ENCODE measurements at regions not wholly inside any gene's neighbourhood (a gene's known extent, or its start where the extent isn't known, plus 50 kb on each side); places are given as distances from the start of the nearest gene placed in this dataset.
A peak's percentile ranks its signal among the peaks of the same experiment; 100 is the strongest.

- DNase-seq = peak; percentile 52 to 57
These were observed 275.6 kb upstream of the PROK2 start for GRCh38 chr3:72060447-72061034.

DNA sequence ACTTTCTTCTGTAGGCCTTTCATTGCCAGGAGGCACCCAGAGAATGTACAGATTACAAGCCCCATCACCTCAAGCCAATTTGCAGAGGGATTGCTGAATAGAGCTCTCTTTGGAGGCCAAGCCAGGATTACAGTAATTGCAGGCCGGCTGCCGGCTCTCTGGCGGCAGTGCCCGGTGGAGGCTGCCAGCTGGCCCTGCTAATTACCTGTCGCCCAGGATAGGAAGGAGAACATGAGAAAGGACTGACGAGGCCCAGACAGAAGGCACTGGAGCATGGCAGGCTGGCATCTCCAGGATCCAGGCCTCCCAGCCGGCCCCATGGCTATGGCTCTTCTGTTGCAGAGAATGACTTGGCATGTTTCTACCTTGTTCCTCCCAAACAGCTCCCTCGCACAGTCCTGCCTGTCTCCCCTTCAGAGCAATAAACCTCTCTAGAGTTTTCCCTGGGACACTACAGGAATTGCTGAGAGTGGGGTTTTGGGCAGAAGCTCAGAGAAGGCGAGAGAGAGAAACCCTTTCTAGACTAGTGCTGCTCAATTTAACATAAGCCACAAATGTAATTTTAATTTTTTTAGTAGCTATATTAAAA lies 273.6 kb upstream of the PROK2 start:
- DNase-seq = no peak

DNA sequence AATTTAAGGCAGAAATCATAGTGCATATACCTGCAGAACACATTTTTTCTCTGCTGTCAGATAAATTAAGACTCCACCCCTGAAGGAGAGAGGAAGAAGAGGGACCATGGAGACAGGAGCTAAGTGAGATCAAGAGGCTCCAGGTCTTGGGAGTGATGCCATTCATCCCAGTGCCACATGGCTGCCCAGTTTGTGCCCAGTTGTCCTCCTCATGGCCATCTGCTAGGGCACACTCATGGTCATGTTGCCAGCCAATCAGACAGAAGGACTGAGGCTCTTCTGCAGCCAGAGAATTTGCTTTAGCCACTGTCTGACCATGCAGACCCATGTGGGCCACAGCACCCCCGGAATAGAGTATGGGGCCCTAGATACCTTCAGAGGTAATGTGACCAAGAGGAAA lies 270.5 kb upstream of the PROK2 start:
- DNase-seq = no peak

DNA sequence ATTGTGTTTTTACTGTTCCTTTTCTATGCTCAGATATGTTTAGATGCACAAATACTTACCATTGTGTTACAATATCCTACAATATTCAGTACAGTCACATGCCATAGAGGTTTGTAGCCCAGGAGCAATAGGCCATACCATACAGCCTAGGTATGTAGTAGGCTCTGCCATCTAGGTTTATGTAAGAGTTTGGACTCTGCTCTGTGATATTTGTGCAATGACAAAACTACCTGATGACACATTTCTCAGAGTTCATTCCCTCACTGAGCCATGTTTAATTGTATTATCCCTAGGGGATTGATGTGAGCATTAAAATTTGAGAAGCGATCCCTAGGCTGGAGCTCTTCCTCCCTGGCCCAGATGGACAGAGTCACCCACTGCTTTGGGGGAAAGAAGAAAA lies 270.0 kb upstream of the PROK2 start:
- no peak for DNase-seq

DNA sequence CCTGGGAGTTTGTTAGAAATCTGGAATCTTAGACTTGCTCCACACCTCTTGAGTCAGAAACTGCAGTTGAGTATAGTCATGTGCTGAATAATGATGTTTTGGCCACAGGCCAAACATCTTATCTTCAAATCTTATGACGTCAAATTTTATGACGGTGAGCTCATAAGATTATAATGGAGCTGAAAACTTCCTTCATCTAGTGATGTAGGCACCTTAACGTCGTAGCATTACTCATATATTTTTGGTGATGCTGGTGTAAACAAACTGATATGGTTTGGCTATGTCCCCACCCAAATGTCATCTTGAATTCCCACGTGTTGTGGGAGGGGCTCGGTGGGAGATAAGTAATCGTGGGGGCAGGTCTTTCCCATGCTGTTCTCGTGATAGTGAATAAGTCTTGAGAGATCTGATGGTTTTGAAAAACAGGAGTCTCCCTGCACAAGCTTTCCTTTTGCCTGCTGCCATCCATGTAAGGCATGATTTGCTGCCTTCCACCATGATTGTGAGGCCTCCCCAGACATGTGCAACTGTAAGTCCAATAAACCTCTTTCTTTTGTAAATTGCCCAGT lies 268.0 kb upstream of the PROK2 start:
- DNase-seq = no peak

DNA sequence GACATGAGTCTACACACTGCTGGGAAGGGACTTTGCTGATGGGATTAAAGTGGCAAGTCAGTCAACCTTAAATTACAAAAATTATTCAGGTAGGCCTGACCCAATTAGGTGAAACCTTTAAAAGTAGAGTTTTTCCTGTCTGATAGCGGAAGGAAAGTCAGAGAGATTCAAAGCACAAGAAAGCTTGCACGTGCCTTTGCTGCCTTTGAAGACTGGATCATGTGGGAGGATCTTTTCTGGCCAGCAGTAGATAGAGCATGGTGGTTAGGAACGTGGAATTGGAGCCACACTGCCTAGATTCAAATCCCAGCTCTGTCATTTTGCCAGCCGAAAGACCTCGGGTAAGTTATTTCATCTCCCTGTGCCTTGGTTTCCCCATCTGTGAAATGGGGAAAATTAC lies 265.8 kb upstream of the PROK2 start:
- DNase-seq = no peak

- no peak for DNase-seq
These were observed 265.2 kb upstream of the PROK2 start for GRCh38 chr3:72050048-72050632.

GRCh38 chr3:72049300-72049699 lies 264.4 kb upstream of the PROK2 start:
- DNase-seq = no peak

GRCh38 chr3:72048873-72049272 lies 263.9 kb upstream of the PROK2 start:
- DNase-seq = no peak

DNA sequence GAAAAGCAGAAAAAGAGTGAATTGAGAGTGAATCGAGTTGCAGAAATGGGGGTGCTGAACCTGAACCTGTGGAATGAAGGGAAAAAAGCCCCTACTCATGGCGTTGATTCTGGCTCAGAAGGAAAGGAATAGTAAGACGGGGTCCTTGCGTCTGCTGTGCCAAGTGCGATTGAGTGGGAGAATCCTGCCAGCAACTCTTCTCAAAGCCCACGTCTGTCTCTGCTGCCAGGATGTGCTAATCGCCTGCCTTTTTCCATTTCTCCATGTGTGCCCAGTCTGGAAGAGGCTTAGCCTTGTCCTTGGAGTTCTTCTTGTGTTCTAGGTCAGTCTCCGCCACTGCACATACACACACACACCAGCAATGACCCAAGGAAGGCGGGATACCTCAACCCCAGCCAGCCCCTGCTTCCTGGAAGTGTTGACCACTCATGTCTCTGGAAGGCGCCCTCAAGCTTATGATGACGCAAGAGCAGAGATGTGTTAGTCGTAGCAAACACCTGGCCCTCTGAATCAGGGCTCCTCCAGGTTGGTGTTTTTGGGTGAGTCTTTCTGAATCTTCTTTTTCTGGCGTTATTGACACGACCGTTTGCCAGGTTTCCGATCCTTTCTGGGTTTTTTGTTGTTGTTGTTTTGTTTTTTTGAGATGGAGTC lies 262.4 kb upstream of the PROK2 start:
- no peak for DNase-seq

GRCh38 chr3:72044231-72044855 lies 259.4 kb upstream of the PROK2 start:
- DNase-seq = no peak

DNA sequence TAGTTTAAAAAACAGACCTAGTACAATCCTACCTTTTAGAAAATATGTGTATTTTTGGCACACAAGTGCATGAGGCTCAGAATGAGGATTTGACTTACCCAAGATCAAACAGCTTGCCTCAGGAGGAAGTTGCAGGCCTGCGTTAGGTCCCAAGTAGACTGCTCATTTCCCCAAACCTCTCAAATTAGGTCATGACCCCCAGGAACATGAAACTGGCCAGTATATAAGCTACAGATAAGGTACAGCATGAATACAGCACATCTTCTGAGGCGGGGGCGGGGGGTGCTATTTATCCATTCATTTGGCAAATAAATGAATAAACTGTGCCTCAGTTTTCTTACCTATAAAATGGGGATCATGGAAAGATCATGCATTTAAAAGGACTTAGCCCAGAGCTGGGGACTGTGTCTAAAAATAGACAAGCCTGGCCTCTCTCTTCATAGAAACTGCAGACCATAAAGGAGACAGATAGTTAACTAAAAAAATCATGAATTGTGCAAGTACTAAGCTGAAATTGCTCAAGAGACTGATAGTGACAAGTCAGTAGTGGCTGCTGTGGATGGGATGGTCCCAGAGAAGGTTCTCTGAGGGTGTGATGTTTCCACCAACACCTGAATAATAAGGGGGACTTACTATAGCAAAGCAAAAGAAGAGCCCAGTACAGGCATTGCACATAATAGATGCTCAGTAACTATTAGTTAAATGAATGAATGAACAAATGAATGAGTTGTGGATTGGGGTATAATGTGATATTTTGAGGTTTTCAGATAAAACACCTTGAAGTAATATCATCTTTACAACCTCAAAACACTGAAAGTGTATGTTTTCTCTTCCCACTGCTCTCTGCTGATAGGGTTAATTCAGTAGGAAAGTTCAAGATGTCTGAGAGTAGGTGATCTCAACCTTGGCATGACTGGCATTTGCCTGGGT lies 258.5 kb upstream of the PROK2 start:
- no peak for DNase-seq

DNA sequence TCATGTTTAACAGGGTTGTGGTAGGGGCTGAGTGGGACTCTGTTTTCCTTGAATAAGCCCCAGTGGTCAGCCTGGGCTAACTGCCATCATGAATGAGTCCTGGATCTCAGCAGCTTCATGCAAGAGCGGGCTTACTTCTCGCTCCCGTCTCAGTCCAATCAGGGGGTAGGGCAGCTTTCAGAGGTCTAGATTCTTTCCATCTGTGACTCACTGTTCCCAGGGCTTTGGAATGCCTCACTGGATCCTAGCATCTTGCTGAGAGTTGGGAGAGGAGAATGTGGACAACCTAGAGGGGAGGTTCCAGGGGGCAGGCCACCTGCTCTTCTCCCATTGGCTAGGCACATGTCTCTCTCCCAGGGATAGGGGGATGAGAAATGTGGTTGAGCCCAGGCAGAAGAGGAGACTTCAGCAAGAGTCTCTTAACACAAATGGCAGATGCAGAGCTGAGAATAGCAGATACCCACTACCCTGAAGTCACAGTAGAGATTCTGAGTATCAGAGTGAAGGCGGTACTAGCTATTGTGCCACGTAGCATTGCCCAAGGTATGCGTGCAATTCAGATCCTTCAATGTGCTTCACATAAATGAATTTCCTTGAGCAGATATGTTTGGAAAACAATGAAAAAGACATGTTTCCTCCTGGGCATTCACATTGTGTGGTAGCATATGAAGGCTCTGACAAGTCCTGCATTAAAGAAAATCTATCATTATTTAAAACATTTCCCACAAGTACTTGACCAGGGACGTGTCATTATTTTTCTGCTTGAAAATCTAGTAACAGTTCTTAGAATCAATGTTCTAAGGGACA lies 257.7 kb upstream of the PROK2 start:
- no peak for DNase-seq

GRCh38 chr3:72041511-72041910 lies 256.6 kb upstream of the PROK2 start:
- no peak for DNase-seq

- no peak for DNase-seq
These were observed 256.1 kb upstream of the PROK2 start for GRCh38 chr3:72041076-72041475.

DNA sequence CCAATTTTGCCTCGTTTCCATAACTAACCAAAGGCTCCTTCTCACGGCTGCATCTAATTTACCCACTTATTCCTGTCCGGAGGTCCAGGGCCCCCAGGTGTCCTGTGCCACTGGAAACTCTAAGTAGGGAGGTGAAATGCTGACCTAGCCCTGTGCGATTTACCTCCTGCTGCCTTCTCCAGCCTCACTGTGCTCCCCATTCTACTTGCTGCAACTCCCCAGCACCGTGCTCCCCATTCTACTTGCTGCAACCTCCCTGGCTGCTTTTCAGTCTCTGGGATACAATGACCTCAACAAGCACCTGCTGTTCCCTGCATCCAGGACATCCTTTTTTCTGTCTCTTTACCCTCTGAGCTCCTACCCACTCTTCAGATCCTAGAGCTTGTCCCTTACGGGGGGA lies 254.7 kb upstream of the PROK2 start:
- DNase-seq = no peak

GRCh38 chr3:72036899-72037298 lies 252.0 kb upstream of the PROK2 start:
- no peak for DNase-seq

GRCh38 chr3:72035606-72036005 lies 250.7 kb upstream of the PROK2 start:
- no peak for DNase-seq

GRCh38 chr3:72034986-72035385 lies 250.0 kb upstream of the PROK2 start:
- no peak for DNase-seq

DNA sequence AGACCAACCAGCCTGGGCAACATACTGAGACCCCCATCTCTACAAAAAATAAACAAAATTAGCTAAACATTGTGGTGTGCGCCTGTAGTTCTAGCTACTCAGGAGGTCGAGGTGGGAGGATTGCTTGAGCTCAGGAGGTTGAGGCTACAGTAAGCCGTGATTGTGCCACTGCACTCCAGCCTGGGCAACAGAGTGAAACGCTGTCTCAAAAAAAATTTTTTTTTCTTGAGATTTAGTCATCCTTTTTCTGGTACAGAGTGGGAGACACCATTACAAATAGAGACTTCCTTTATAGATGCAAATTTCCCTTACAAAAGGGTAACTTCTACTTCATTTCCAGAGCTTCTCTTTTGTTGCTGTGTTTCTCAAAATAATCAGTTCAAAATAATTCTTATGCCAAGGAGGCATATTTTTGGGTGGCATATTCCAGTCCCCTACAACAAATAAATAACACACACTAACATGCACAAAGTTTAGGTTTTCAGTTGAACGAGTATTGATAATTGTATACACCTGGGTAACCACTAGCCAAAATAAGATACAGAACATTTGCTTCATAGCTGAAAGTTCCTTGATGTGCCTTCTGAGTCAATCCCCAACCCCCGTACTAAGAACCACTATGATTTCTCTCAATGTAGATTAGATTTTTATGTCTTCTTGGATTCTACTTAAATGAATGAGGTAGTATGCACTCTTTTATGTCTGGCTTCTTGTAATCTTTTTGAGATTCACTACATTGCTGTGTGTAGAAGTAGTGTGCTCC lies 248.9 kb upstream of the PROK2 start:
- no peak for DNase-seq

All from activated T-cell treated with anti-CD3 and anti-CD28 coated beads, Interleukin-2, amount 50 U/mL, for 48 hours (primary cell).